Ovary (tissue), 7 donors: ENCODE measurements at regions not wholly inside any gene's neighbourhood (a gene's known extent, or its start where the extent isn't known, plus 50 kb on each side); places are given as distances from the start of the nearest gene placed in this dataset.
"Not testable (repeated sequence)": the region's sequence is repeated elsewhere in the genome, so short reads cannot be mapped to it uniquely, and the experiment has no call there.

Experiments used
- DNase-seq, 5 donors: peaks; one replicate each; pipeline ENCODE4 v3.0.0-alpha.2; 2019 to 2020
- H3K27ac ChIP-seq, 2 donors: fragments of 200-600 bp; one replicate each; pipeline versions ENCODE4 v1.5.1 to v1.8.0; 2019 to 2022
- H3K27me3 ChIP-seq: fragments of 200-600 bp; one replicate; pipeline ENCODE4 v1.8.0; 2022
- H3K36me3 ChIP-seq: fragments of 200-600 bp; sonication (generic); one replicate; pipeline ENCODE4 v1.5.1; 2019
- H3K4me1 ChIP-seq: one replicate; pipeline ENCODE4 v1.8.1; 2013; ENCODE audit warnings: mild to moderate bottlenecking, moderate library complexity; ENCODE audit not compliant: insufficient read depth
- H3K4me3 ChIP-seq: fragments of 200-600 bp; sonication (generic); one replicate; pipeline ENCODE4 v1.5.1; 2017
- H3K9me3 ChIP-seq, 2 donors: fragments of 200-600 bp in 1 of 2; sonication (generic) in 1 of 2; one replicate each; pipeline versions ENCODE4 v1.5.1 to v1.8.1; 2013 to 2019; ENCODE audit warnings: mild to moderate bottlenecking in 1 of 2, moderate library complexity in 1 of 2
- CTCF ChIP-seq, 3 donors: fragments of 450-650 bp in 2 of 3; fragments of 200-600 bp in 1 of 3; IDR thresholded peaks; one replicate each; pipeline versions ENCODE4 v1.5.1 to v1.8.0; 2016 to 2022; ENCODE audit warnings: antibody characterized with exemption in 3 of 3, mild to moderate bottlenecking in 1 of 3
- EP300 ChIP-seq: sonication (generic); formaldehyde crosslinking; IDR thresholded peaks from one replicate; pipeline ENCODE4 v1.6.1; 2017; ENCODE audit warnings: antibody characterized with exemption
- POLR2A ChIP-seq: fragments of 450-650 bp; IDR thresholded peaks from one replicate; pipeline ENCODE4 v1.6.1; 2017; ENCODE audit warnings: antibody characterized with exemption, mild to moderate bottlenecking, moderate library complexity
- WGBS, 3 donors: extraction: QIAGEN DNeasy Blood & Tissue Kit in 1 of 3; methylation state at CpG; one replicate each; pipeline versions ENCODE4 v1.1.5 to v1.1.7; 2013 to 2017; 5-methylcytosine and 5-hydroxymethylcytosine counted together
- intact Hi-C, 4 donors: fragments of 100-400 bp; cut with DNase I; formaldehyde crosslinking; loops; one replicate each; pipeline versions ENCODE4 v1.11.0 to v1.15.1; 2022 to 2023
- donor health status: DM: no; HTN: no; CAD: no; lungs with moderate emphysema.
- donor health status: DM: no; HTN: no; CAD: no.
- donor health status: Bipolar disorder and iron deficiency.
- donor health status: DM: no; HTN: no; CAD: no.
- donor health status: DM: yes; HTN: yes; CAD: no.

GRCh38 chr5:35543408-35543807 lies 74.3 kb upstream of the SPEF2 start:
- Histone ChIP-seq H3K9me3 (no peaks in the 10 kb centered on the region), H3K27ac (no peak overlapping the region), H3K36me3 (no peaks in the 10 kb centered on the region), H3K27me3 (no peaks in the 10 kb centered on the region), H3K4me1 (no peaks in the 10 kb centered on the region), H3K4me3 (no peak overlapping the region)
- 34 to 47% (median 41%) methylated on average over 1 of the region's 1 CpG for WGBS, 3 donors
- intact Hi-C loops: no loop called here
- no peak for DNase-seq
- no peak for TF ChIP-seq EP300
- no peak for TF ChIP-seq CTCF (IDR thresholded peaks at IDR 0.05)

- 54 to 63% (median 58%) methylated on average over 3 of the region's 3 CpGs for WGBS, 3 donors
- Histone ChIP-seq H3K4me1 (no peaks in the 10 kb centered on the region), H3K27me3 (no peaks in the 10 kb centered on the region), H3K4me3 (no peak overlapping the region), H3K27ac (no peak overlapping the region), H3K9me3 (peaks cover 0 to 3% of the 10 kb centered on the region in 2 donors), H3K36me3 (no peaks in the 10 kb centered on the region)
- TF ChIP-seq POLR2A: no peak
- TF ChIP-seq CTCF (IDR thresholded peaks at IDR 0.05): no peak
- TF ChIP-seq EP300: no peak
- no peak for DNase-seq
- intact Hi-C loops: no loop called here
These were observed 77.7 kb upstream of the SPEF2 start for GRCh38 chr5:35540002-35540401.

GRCh38 chr5:35538198-35538931 lies 79.3 kb upstream of the SPEF2 start:
- WGBS, 3 donors: 70 to 74% (median 72%) methylated on average over 7 of the region's 7 CpGs
- intact Hi-C loops: no loop called here
- Histone ChIP-seq H3K27ac (no peak overlapping the region), H3K27me3 (no peaks in the 10 kb centered on the region), H3K4me1 (no peaks in the 10 kb centered on the region), H3K36me3 (no peaks in the 10 kb centered on the region), H3K9me3 (peaks cover 0 to 4% of the 10 kb centered on the region in 2 donors), H3K4me3 (no peak overlapping the region)
- no peak for DNase-seq
- TF ChIP-seq EP300: no peak
- TF ChIP-seq POLR2A: no peak
- no peak for TF ChIP-seq CTCF (IDR thresholded peaks at IDR 0.05)

DNA sequence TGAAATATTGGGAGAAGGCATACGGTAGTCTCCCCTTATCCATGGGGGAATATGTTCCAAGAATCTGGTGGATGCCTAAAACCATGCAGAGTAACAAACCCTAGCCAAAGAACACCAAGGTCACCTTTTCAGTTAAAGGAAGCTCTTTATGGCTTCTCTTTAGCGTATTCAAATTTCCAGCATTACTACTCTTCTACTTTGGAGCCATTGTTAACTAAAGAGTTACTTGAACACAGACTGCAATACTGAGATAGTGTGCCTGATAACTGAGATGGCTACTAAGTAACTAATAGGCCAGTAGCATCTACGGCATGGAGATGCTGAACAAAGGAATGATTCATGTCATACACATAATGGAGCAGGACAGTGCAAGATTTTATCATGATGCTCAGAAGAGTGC lies 84.5 kb upstream of the SPEF2 start:
- 87 to 93% (median 88%) methylated on average over 3 of the region's 3 CpGs for whole genome bisulfite sequencing, 3 donors
- no peaks in the 10 kb centered on the region for H3K27me3 ChIP-seq
- TF ChIP-seq CTCF (IDR thresholded peaks at IDR 0.05): no peak
- TF ChIP-seq EP300: no peak
- TF ChIP-seq POLR2A: no peak
- intact Hi-C loops: no loop called here
- no peak for DNase-seq
- H3K27ac ChIP-seq: no peak overlapping the region
- no peaks in the 10 kb centered on the region for H3K4me1 ChIP-seq
- peaks cover 0 to 4% of the 10 kb centered on the region in 2 donors for H3K9me3 ChIP-seq
- H3K4me3 ChIP-seq: no peak overlapping the region
- H3K36me3 ChIP-seq: no peaks in the 10 kb centered on the region

DNA sequence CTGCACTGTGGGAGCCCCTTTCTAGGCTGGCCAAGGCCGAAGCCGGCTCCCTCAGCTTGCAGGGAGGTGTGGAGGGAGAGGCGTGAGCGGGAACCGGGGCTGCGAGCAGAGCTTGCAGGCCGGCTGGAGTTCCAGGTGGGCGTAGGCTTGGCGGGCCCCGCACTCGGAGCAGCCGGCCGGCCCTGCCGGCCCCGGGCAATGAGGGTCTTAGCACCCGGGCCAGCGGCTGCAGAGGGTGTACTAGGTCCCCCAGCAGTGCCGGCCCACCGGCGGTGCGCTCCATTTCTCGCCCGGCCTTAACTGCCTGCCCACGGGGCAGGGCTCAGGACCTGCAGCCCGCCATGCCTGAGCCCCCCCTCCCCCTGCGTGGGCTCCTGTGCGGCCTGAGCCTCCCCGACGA lies 86.1 kb upstream of the SPEF2 start:
- H3K4me1 ChIP-seq, H3K36me3 ChIP-seq, H3K27ac ChIP-seq, H3K9me3 ChIP-seq, DNase-seq, H3K27me3 ChIP-seq, intact Hi-C loops, H3K4me3 ChIP-seq: not testable (repeated sequence)
- WGBS, 3 donors: 95 to 97% (median 97%) methylated on average over 17 to 29 of the region's 29 CpGs
